Activated CD8-positive, alpha-beta T cell treated with anti-CD3 and anti-CD28 coated beads for 36 hours (primary cell): ENCODE measurements at regions not wholly inside any gene's neighbourhood (a gene's known extent, or its start where the extent isn't known, plus 50 kb on each side); places are given as distances from the start of the nearest gene placed in this dataset.

Source experiments
- ATAC-seq: fragments of 200-7000 bp; cut with Tn5 transposase; one replicate; pipeline ENCODE4 v1.10.0; 2021; ENCODE audit warnings: mild to moderate bottlenecking, moderate library complexity
- CTCF ChIA-PET: fragments of 350-600 bp; sonication (Branson Sonifier 250); formaldehyde crosslinking; loops from one replicate; lab custom pipeline; 2021; ENCODE audit warnings: antibody characterized with exemption; lab: Charles Lee
- POLR2A ChIA-PET: fragments of 350-600 bp; sonication (Branson Sonifier 250); formaldehyde crosslinking; loops from one replicate; lab custom pipeline; 2021; ENCODE audit warnings: antibody characterized with exemption; lab: Charles Lee
- DNase-seq: peaks from one replicate; pipeline ENCODE4 v3.0.0-alpha.2; 2020
- H3K27ac Mint-ChIP-seq: one replicate; pipeline ENCODE4 v1.8.0; 2021; ENCODE audit warnings: mild to moderate bottlenecking, mixed read lengths
- H3K27me3 Mint-ChIP-seq: one replicate; pipeline ENCODE4 v1.8.0; 2021; ENCODE audit warnings: mixed read lengths
- H3K36me3 Mint-ChIP-seq: one replicate; pipeline ENCODE4 v1.8.0; 2021; ENCODE audit warnings: low read depth, mixed read lengths
- H3K4me1 Mint-ChIP-seq: one replicate; pipeline ENCODE4 v1.8.0; 2021; ENCODE audit warnings: low read depth, mixed read lengths
- H3K4me3 Mint-ChIP-seq: one replicate; pipeline ENCODE4 v1.8.0; 2021; ENCODE audit warnings: mild to moderate bottlenecking, moderate library complexity, mixed read lengths
- H3K9me3 Mint-ChIP-seq: one replicate; pipeline ENCODE4 v1.8.0; 2021; ENCODE audit warnings: mixed read lengths
- CTCF ChIP-seq: fragments of 200-600 bp; IDR thresholded peaks from one replicate; pipeline ENCODE4 v1.8.0; 2022; ENCODE audit warnings: antibody characterized with exemption, mild to moderate bottlenecking
- intact Hi-C: fragments of 100-400 bp; cut with micrococcal nuclease; formaldehyde crosslinking; loops from one replicate; pipeline ENCODE4 v1.10.0; 2022

GRCh38 chr6:22899426-22899825 is 330.1 kb downstream of the HDGFL1 start:
- H3K9me3 Mint-ChIP-seq, result no peaks in the 10 kb centered on the region
- CTCF ChIA-PET, result no interaction called here
- H3K27ac Mint-ChIP-seq, result no peak overlapping the region
- intact Hi-C loops, result no loop called here
- ATAC-seq (no peak), DNase-seq (no peak)
- POLR2A ChIA-PET, result no interaction called here
- no peak for TF ChIP-seq CTCF
- no peak overlapping the region for H3K4me3 Mint-ChIP-seq
- no peaks in the 10 kb centered on the region for H3K27me3 Mint-ChIP-seq
- no peaks in the 10 kb centered on the region for H3K4me1 Mint-ChIP-seq
- H3K36me3 Mint-ChIP-seq, result no peaks in the 10 kb centered on the region

- CTCF ChIA-PET, result interaction anchor here (0.6 kb wide), 1 partner anchor 285 kb away, joined by 3 read pairs; no protein-coding TSS in a partner anchor
- no peak overlapping the region for H3K4me3 Mint-ChIP-seq
- no peaks in the 10 kb centered on the region for H3K27me3 Mint-ChIP-seq
Measured at GRCh38 chr6:22903826-22904225, 334.5 kb downstream of the HDGFL1 start.

GRCh38 chr6:22904431-22904830 is 335.1 kb downstream of the HDGFL1 start:
- Mint-ChIP-seq H3K9me3 (no peaks in the 10 kb centered on the region), H3K27ac (no peak overlapping the region), H3K4me3 (no peak overlapping the region), H3K27me3 (no peaks in the 10 kb centered on the region), H3K4me1 (no peaks in the 10 kb centered on the region), H3K36me3 (no peaks in the 10 kb centered on the region)
- POLR2A ChIA-PET, result no interaction called here
- intact Hi-C loops, result no loop called here
- DNase-seq (no peak), ATAC-seq (no peak)
- TF ChIP-seq CTCF, result no peak
- CTCF ChIA-PET, result no interaction called here

More at GRCh38 chr6:22903826-22904225, 334.5 kb downstream of the HDGFL1 start:
- Mint-ChIP-seq H3K9me3 (no peaks in the 10 kb centered on the region), H3K27ac (no peak overlapping the region), H3K4me1 (no peaks in the 10 kb centered on the region), H3K36me3 (no peaks in the 10 kb centered on the region)
- intact Hi-C loops, result no loop called here
- ATAC-seq (no peak), DNase-seq (no peak)
- TF ChIP-seq CTCF, result no peak
- POLR2A ChIA-PET, result no interaction called here

GRCh38 chr6:22906091-22906549 is 336.8 kb downstream of the HDGFL1 start:
- Mint-ChIP-seq H3K27me3 (no peaks in the 10 kb centered on the region), H3K4me3 (no peak overlapping the region), H3K9me3 (no peaks in the 10 kb centered on the region), H3K27ac (no peak overlapping the region), H3K4me1 (no peaks in the 10 kb centered on the region), H3K36me3 (no peaks in the 10 kb centered on the region)
- ATAC-seq (no peak), DNase-seq (no peak)
- intact Hi-C loops, result no loop called here
- ChIA-PET POLR2A (no interaction called here), CTCF (no interaction called here)
- no peak for TF ChIP-seq CTCF

- ChIA-PET CTCF (no interaction called here), POLR2A (no interaction called here)
- no peak for TF ChIP-seq CTCF
- ATAC-seq (no peak), DNase-seq (no peak)
- no peaks in the 10 kb centered on the region for H3K4me1 Mint-ChIP-seq
- no peaks in the 10 kb centered on the region for H3K36me3 Mint-ChIP-seq
- no peak overlapping the region for H3K27ac Mint-ChIP-seq
- no peak overlapping the region for H3K4me3 Mint-ChIP-seq
- H3K9me3 Mint-ChIP-seq, result no peaks in the 10 kb centered on the region
- H3K27me3 Mint-ChIP-seq, result no peaks in the 10 kb centered on the region
- intact Hi-C loops, result no loop called here
Measured at GRCh38 chr6:22907085-22907484, 337.7 kb downstream of the HDGFL1 start.
